Neural cell (in vitro differentiated cells): ENCODE measurements at regions not wholly inside any gene's neighbourhood (a gene's known extent, or its start where the extent isn't known, plus 50 kb on each side); places are given as distances from the start of the nearest gene placed in this dataset.

Experiments used
- EP300 ChIP-seq: fragments of 450-650 bp; conservative IDR thresholded peaks from 2 replicates; pipeline ENCODE4 v1.6.1; 2014; ENCODE audit warnings: antibody characterized with exemption, mild to moderate bottlenecking, moderate library complexity; ENCODE audit not compliant: poor library complexity, severe bottlenecking
- EZH2 ChIP-seq: fragments of 200-600, 300-800 bp; shearing (Covaris generic), sonication (generic); IDR thresholded peaks from 2 replicates; pipeline ENCODE4 v1.6.1; 2014; ENCODE audit warnings: antibody characterized with exemption, low read length, borderline replicate concordance, mild to moderate bottlenecking; ENCODE audit not compliant: insufficient read depth, poor library complexity, severe bottlenecking
- MXI1 ChIP-seq: fragments of 450-650 bp; conservative IDR thresholded peaks from 2 replicates; pipeline ENCODE4 v1.6.1; 2014; ENCODE audit warnings: antibody characterized with exemption, mild to moderate bottlenecking; ENCODE audit not compliant: poor library complexity, severe bottlenecking
- POLR2AphosphoS5 ChIP-seq: IDR thresholded peaks from 2 replicates; pipeline ENCODE4 v1.6.1; 2012
- RAD21 ChIP-seq: fragments of 450-650 bp; conservative IDR thresholded peaks from 2 replicates; pipeline ENCODE4 v1.6.1; 2014; ENCODE audit warnings: antibody characterized with exemption, mild to moderate bottlenecking, moderate library complexity
- REST ChIP-seq: IDR thresholded peaks from 2 replicates; pipeline ENCODE4 v1.6.1; 2012; ENCODE audit warnings: borderline replicate concordance
- SMC3 ChIP-seq: fragments of 450-650 bp; conservative IDR thresholded peaks from 2 replicates; pipeline ENCODE4 v1.6.1; 2014; ENCODE audit warnings: antibody characterized with exemption, mild to moderate bottlenecking, moderate library complexity; ENCODE audit not compliant: poor library complexity
- TAF1 ChIP-seq: IDR thresholded peaks from 2 replicates; pipeline ENCODE4 v1.6.1; 2012; ENCODE audit warnings: low read depth
- TF ChIP-seq, protein P1 (sequence below): fragments of 450-650 bp; IDR thresholded peaks from 2 replicates; pipeline ENCODE4 v1.5.1; 2014; ENCODE audit warnings: antibody characterized with exemption, mild to moderate bottlenecking, moderate library complexity; ENCODE audit not compliant: poor library complexity, severe bottlenecking

DNA sequence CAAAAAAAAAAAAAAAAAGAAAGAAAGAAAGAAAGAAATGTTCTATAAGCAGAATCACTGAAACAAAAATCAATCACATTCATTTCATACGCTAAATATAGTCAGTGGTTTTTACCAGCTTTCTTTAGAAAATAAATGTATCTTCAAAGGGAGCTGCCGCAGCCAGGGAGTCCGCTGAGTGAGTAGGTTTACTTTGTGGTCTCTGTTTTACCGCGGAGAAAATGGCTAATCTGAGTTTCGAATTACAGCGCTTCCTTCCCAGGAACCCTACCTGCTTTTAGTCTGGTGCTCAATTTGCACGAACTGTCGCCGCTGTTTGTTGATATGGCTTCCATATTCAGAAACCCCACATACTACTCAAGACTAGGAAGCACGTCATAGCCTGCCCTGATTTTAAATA lies 102.4 kb downstream of the TFAP2A start:
- TF ChIP-seq MXI1 (no peak), EZH2 (no peak), TAF1 (no peak), REST (no peak), EP300 (no peak), POLR2AphosphoS5 (no peak), SMC3 (no peak), RAD21 (no peak)
- TF ChIP-seq, protein P1, sequence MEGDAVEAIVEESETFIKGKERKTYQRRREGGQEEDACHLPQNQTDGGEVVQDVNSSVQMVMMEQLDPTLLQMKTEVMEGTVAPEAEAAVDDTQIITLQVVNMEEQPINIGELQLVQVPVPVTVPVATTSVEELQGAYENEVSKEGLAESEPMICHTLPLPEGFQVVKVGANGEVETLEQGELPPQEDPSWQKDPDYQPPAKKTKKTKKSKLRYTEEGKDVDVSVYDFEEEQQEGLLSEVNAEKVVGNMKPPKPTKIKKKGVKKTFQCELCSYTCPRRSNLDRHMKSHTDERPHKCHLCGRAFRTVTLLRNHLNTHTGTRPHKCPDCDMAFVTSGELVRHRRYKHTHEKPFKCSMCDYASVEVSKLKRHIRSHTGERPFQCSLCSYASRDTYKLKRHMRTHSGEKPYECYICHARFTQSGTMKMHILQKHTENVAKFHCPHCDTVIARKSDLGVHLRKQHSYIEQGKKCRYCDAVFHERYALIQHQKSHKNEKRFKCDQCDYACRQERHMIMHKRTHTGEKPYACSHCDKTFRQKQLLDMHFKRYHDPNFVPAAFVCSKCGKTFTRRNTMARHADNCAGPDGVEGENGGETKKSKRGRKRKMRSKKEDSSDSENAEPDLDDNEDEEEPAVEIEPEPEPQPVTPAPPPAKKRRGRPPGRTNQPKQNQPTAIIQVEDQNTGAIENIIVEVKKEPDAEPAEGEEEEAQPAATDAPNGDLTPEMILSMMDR = no peak
